ENCODE measurements at regions not wholly inside any gene's neighbourhood (a gene's known extent, or its start where the extent isn't known, plus 50 kb on each side); places are given as distances from the start of the nearest gene placed in this dataset.

DNA sequence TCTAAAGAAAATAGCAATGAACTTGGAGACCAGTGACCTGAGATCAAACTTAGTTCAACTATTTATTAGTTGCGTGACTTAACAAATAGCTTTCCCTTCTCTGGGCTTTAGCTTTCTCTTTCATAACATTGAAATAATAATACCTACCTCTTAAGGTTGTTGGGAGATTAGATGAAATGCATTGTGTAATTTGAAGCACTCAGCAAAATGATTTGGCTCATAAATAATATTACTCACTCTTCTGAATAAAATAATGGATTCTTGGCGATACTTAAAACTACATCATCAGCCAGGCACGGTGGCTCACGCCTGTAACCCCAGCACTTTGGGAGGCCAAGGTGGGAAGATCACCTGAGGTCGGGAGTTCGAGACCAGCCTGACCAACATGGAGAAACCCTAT, 556.2 kb upstream of the JARID2 start:
- no peak for FAIRE-seq
- TF ChIP-seq, protein P1, sequence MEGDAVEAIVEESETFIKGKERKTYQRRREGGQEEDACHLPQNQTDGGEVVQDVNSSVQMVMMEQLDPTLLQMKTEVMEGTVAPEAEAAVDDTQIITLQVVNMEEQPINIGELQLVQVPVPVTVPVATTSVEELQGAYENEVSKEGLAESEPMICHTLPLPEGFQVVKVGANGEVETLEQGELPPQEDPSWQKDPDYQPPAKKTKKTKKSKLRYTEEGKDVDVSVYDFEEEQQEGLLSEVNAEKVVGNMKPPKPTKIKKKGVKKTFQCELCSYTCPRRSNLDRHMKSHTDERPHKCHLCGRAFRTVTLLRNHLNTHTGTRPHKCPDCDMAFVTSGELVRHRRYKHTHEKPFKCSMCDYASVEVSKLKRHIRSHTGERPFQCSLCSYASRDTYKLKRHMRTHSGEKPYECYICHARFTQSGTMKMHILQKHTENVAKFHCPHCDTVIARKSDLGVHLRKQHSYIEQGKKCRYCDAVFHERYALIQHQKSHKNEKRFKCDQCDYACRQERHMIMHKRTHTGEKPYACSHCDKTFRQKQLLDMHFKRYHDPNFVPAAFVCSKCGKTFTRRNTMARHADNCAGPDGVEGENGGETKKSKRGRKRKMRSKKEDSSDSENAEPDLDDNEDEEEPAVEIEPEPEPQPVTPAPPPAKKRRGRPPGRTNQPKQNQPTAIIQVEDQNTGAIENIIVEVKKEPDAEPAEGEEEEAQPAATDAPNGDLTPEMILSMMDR (IDR thresholded peaks at IDR 0.05; ENCODE audit: insufficient read depth, low read depth, low read length), result no peak
- no peak for TF ChIP-seq EZH2 (IDR thresholded peaks at IDR 0.05; ENCODE audit: insufficient read depth, low read length)

DNA sequence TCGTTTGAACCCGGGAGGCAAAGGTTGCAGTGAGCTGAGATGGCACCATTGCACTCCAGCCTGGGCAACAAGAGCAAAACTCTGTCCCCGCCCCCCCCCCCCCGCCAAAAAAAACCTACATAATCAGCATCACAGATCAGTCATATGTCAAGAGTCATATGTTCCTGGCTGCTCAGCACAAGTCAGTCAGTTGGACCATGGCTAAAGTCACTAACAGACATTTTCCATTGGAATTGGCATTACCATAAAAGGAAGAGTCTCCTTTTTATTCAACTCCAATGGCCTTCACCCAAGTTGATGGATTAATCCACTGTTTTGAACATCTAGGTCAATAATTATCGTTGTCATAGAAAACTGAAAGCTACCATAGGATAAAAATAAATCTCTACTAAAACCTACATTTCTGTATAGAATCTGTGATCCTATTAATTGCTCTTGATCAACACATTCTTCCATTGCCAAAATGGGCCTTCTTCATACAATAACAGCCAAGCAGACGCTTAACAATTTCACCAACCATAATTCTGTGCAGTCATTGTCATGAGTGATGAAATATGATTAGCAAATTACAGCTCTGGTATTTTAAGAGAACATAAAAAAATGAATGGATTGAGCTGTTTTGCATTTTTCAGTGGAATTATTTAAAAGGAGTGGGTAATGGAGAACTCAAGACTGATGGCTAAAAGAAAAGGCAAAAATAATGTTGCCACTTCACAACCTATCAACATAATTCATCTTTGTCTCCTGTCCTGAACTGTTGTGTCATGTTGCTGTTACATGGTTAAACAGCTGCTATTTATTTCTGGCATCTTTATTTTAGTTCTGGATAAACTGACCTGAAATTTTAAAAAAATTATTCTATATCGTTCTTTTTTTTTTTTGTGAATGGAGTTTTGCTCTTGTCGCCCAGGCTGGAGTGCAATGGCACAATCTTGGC, 555.5 kb upstream of the JARID2 start:
- H3K27ac ChIP-seq (ENCODE audit: low read depth, low read length), result no peak overlapping the region
- H3K27ac Mint-ChIP-seq (ENCODE audit: unreplicated experiment), result no peak overlapping the region
- H3K4me2 ChIP-seq (ENCODE audit: low read length), result no peak overlapping the region
- H3K9ac ChIP-seq (ENCODE audit: low read length), result no peak overlapping the region
- no peak overlapping the region for H3K4me3 Mint-ChIP-seq (ENCODE audit: unreplicated experiment)
- no peak for DNase-seq (ENCODE audit: low read depth)
- no peaks in the 10 kb centered on the region for H3K79me2 ChIP-seq (ENCODE audit: insufficient read depth, low read length)
- no peaks in the 10 kb centered on the region for H3K27me3 ChIP-seq (ENCODE audit: insufficient read depth, low read length)
- no peaks in the 10 kb centered on the region for H3K27me3 Mint-ChIP-seq (ENCODE audit: low read depth, unreplicated experiment)
- no peaks in the 10 kb centered on the region for H4K20me1 ChIP-seq (ENCODE audit: insufficient read depth, low read length)
- no peaks in the 10 kb centered on the region for H3K9me3 ChIP-seq (ENCODE audit: insufficient read depth, low read depth, low read length)
- no peak overlapping the region for H3K4me3 ChIP-seq (ENCODE audit: insufficient read depth, low read depth, low read length)
- no peak for FAIRE-seq
- no peak overlapping the region for H2AFZ ChIP-seq (ENCODE audit: low read depth, low read length)
- H3K36me3 ChIP-seq (ENCODE audit: insufficient read depth, low read length), result no peaks in the 10 kb centered on the region
- TF ChIP-seq, protein P1 (IDR thresholded peaks at IDR 0.05; ENCODE audit: insufficient read depth, low read depth, low read length), result no peak
- no peak for TF ChIP-seq EZH2 (IDR thresholded peaks at IDR 0.05; ENCODE audit: insufficient read depth, low read length)
- H3K4me1 Mint-ChIP-seq (ENCODE audit: low read depth, unreplicated experiment), result no peaks in the 10 kb centered on the region
- H3K9me3 Mint-ChIP-seq (ENCODE audit: unreplicated experiment), result no peaks in the 10 kb centered on the region
- H3K36me3 Mint-ChIP-seq (ENCODE audit: low read depth, unreplicated experiment), result no peaks in the 10 kb centered on the region
- no peaks in the 10 kb centered on the region for H3K4me1 ChIP-seq (ENCODE audit: insufficient read depth, low read length)

More for the DNA sequence above, 556.2 kb upstream of the JARID2 start:
- DNase-seq (ENCODE audit: low read depth), result no peak
- H3K4me1 ChIP-seq (ENCODE audit: insufficient read depth, low read length), result no peaks in the 10 kb centered on the region
- H3K36me3 Mint-ChIP-seq (ENCODE audit: low read depth, unreplicated experiment), result no peaks in the 10 kb centered on the region
- no peaks in the 10 kb centered on the region for H3K79me2 ChIP-seq (ENCODE audit: insufficient read depth, low read length)
- H3K9me3 ChIP-seq (ENCODE audit: insufficient read depth, low read depth, low read length), result no peaks in the 10 kb centered on the region
- H3K4me3 ChIP-seq (ENCODE audit: insufficient read depth, low read depth, low read length), result no peak overlapping the region
- H3K27ac ChIP-seq (ENCODE audit: low read depth, low read length), result no peak overlapping the region
- H3K4me1 Mint-ChIP-seq (ENCODE audit: low read depth, unreplicated experiment), result no peaks in the 10 kb centered on the region
- no peaks in the 10 kb centered on the region for H3K27me3 Mint-ChIP-seq (ENCODE audit: low read depth, unreplicated experiment)
- H3K9ac ChIP-seq (ENCODE audit: low read length), result no peak overlapping the region
- no peak overlapping the region for H2AFZ ChIP-seq (ENCODE audit: low read depth, low read length)
- H3K27ac Mint-ChIP-seq (ENCODE audit: unreplicated experiment), result no peak overlapping the region
- no peaks in the 10 kb centered on the region for H4K20me1 ChIP-seq (ENCODE audit: insufficient read depth, low read length)
- no peak overlapping the region for H3K4me2 ChIP-seq (ENCODE audit: low read length)
- no peaks in the 10 kb centered on the region for H3K9me3 Mint-ChIP-seq (ENCODE audit: unreplicated experiment)
- H3K27me3 ChIP-seq (ENCODE audit: insufficient read depth, low read length), result no peaks in the 10 kb centered on the region
- H3K36me3 ChIP-seq (ENCODE audit: insufficient read depth, low read length), result no peaks in the 10 kb centered on the region
- no peak overlapping the region for H3K4me3 Mint-ChIP-seq (ENCODE audit: unreplicated experiment)

DNA sequence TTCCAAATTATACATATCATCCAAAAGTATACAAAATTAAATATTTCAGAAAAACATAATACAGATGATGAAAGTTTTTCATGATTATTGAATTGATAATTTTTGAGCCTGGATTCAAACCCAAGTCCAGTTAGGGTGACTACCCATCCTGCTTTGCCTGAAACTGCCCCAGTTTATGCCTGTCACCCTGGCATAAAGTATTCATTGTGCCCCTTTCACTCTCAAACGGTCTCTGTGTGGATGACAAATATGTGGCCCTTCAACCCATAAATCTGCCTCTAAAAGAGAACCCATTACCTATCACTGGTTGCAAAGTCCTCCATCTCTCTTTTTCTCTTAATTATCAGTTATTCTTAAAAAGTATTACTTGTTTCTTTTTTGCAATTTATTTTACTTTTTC, 553.7 kb upstream of the JARID2 start:
- Mint-ChIP-seq H3K36me3 (ENCODE audit: low read depth, unreplicated experiment) (no peaks in the 10 kb centered on the region), H3K27me3 (ENCODE audit: low read depth, unreplicated experiment) (no peaks in the 10 kb centered on the region), H3K27ac (ENCODE audit: unreplicated experiment) (no peak overlapping the region), H3K4me1 (ENCODE audit: low read depth, unreplicated experiment) (peaks cover 3% of the 10 kb centered on the region), H3K4me3 (ENCODE audit: unreplicated experiment) (no peak overlapping the region), H3K9me3 (ENCODE audit: unreplicated experiment) (no peaks in the 10 kb centered on the region)
- Histone ChIP-seq H3K4me3 (ENCODE audit: insufficient read depth, low read depth, low read length) (no peak overlapping the region), H3K9ac (ENCODE audit: low read length) (no peak overlapping the region), H3K36me3 (ENCODE audit: insufficient read depth, low read length) (no peaks in the 10 kb centered on the region), H3K4me1 (ENCODE audit: insufficient read depth, low read length) (no peaks in the 10 kb centered on the region), H3K79me2 (ENCODE audit: insufficient read depth, low read length) (no peaks in the 10 kb centered on the region), H4K20me1 (ENCODE audit: insufficient read depth, low read length) (no peaks in the 10 kb centered on the region), H3K27me3 (ENCODE audit: insufficient read depth, low read length) (no peaks in the 10 kb centered on the region), H3K27ac (ENCODE audit: low read depth, low read length) (no peak overlapping the region), H3K4me2 (ENCODE audit: low read length) (no peak overlapping the region), H3K9me3 (ENCODE audit: insufficient read depth, low read depth, low read length) (no peaks in the 10 kb centered on the region), H2AFZ (ENCODE audit: low read depth, low read length) (no peak overlapping the region)
- FAIRE-seq (no peak), DNase-seq (ENCODE audit: low read depth) (no peak)
- TF ChIP-seq, protein P1 (IDR thresholded peaks at IDR 0.05; ENCODE audit: insufficient read depth, low read depth, low read length), result no peak
- no peak for TF ChIP-seq EZH2 (IDR thresholded peaks at IDR 0.05; ENCODE audit: insufficient read depth, low read length)
